Endothelial cell of umbilical vein (primary cell): ENCODE measurements at regions not wholly inside any gene's neighbourhood (a gene's known extent, or its start where the extent isn't known, plus 50 kb on each side); places are given as distances from the start of the nearest gene placed in this dataset.

Experiments
- EZH2 ChIP-seq: IDR thresholded peaks from 2 replicates; pipeline ENCODE4 v1.6.1; 2012; ENCODE audit warnings: borderline replicate concordance, low read depth, mild to moderate bottlenecking, moderate library complexity, low read length, inconsistent platforms; ENCODE audit not compliant: severe bottlenecking
- MYC ChIP-seq: IDR thresholded peaks from one replicate; pipeline ENCODE4 v1.6.1; 2011; ENCODE audit warnings: mild to moderate bottlenecking, low read depth, low read length
- TF ChIP-seq, protein P1 (sequence below), 2 donors: IDR thresholded peaks; 1 replicate in 1 of 2; 2 replicates in 1 of 2; pipeline ENCODE4 v1.5.1; 2011; ENCODE audit warnings: low read length in 2 of 2, mild to moderate bottlenecking in 2 of 2, moderate library complexity in 2 of 2, control low read depth in 1 of 2, inconsistent platforms in 1 of 2, low read depth in 1 of 2; ENCODE audit not compliant: insufficient read depth in 1 of 2; ENCODE audit errors: extremely low read depth in 1 of 2

DNA sequence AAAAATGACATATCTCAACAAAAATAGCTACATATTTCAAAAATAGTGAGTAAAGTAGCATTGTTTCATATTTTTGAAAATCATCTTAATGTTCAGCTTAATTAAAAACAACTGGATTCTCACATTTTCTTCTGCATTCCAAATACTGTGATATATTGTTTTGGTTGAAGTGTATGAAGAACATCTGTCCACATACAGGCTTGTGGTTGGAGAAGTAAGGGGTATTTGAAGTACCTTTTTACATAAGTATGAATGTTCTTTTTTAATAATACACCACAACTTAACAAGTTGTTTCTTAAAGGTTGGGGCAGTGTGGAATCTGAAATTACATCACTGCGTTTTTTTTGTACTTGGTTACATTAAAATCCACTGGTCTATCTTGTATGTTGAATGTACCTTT, 442.5 kb downstream of the KIF20B start:
- TF ChIP-seq, protein P1, sequence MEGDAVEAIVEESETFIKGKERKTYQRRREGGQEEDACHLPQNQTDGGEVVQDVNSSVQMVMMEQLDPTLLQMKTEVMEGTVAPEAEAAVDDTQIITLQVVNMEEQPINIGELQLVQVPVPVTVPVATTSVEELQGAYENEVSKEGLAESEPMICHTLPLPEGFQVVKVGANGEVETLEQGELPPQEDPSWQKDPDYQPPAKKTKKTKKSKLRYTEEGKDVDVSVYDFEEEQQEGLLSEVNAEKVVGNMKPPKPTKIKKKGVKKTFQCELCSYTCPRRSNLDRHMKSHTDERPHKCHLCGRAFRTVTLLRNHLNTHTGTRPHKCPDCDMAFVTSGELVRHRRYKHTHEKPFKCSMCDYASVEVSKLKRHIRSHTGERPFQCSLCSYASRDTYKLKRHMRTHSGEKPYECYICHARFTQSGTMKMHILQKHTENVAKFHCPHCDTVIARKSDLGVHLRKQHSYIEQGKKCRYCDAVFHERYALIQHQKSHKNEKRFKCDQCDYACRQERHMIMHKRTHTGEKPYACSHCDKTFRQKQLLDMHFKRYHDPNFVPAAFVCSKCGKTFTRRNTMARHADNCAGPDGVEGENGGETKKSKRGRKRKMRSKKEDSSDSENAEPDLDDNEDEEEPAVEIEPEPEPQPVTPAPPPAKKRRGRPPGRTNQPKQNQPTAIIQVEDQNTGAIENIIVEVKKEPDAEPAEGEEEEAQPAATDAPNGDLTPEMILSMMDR (IDR thresholded peaks at IDR 0.05; ENCODE audit: extremely low read depth in 1 of 2, insufficient read depth in 1 of 2, low read depth in 1 of 2, low read length in 2 of 2), result no peak
- TF ChIP-seq MYC, result no peak
- TF ChIP-seq EZH2, result no peak
